ENCODE measurements at regions not wholly inside any gene's neighbourhood (a gene's known extent, or its start where the extent isn't known, plus 50 kb on each side); places are given as distances from the start of the nearest gene placed in this dataset.
"Not testable (repeated sequence)": the region's sequence is repeated elsewhere in the genome, so short reads cannot be mapped to it uniquely, and the experiment has no call there.

GRCh38 chr7:15081891-15082290 is 179.3 kb upstream of the DGKB start:
- Mint-ChIP-seq H3K4me3 (ENCODE audit: unreplicated experiment) (no peak overlapping the region), H3K9me3 (ENCODE audit: unreplicated experiment) (no peaks in the 10 kb centered on the region), H3K27ac (ENCODE audit: unreplicated experiment) (no peak overlapping the region), H3K27me3 (ENCODE audit: unreplicated experiment) (no peaks in the 10 kb centered on the region), H3K4me1 (ENCODE audit: low read depth, unreplicated experiment) (no peaks in the 10 kb centered on the region), H3K36me3 (ENCODE audit: unreplicated experiment) (no peaks in the 10 kb centered on the region)
- no peak for TF ChIP-seq CTCF (IDR thresholded peaks at IDR 0.05; ENCODE audit: partially characterized antibody, unreplicated experiment)
- DNase-seq, result no peak

- Mint-ChIP-seq H3K4me1 (ENCODE audit: low read depth, unreplicated experiment) (no peaks in the 10 kb centered on the region), H3K27ac (ENCODE audit: unreplicated experiment) (no peak overlapping the region), H3K9me3 (ENCODE audit: unreplicated experiment) (no peaks in the 10 kb centered on the region), H3K27me3 (ENCODE audit: unreplicated experiment) (no peaks in the 10 kb centered on the region), H3K4me3 (ENCODE audit: unreplicated experiment) (no peak overlapping the region), H3K36me3 (ENCODE audit: unreplicated experiment) (no peaks in the 10 kb centered on the region)
- TF ChIP-seq CTCF (IDR thresholded peaks at IDR 0.05; ENCODE audit: partially characterized antibody, unreplicated experiment), result no peak
- no peak for DNase-seq
Measured at GRCh38 chr7:15073301-15073700, 170.8 kb upstream of the DGKB start.

GRCh38 chr7:15068324-15068723 is 165.8 kb upstream of the DGKB start:
- peaks cover 13% of the 10 kb centered on the region for H3K36me3 Mint-ChIP-seq (ENCODE audit: unreplicated experiment)
- DNase-seq, result no peak
- H3K27ac Mint-ChIP-seq (ENCODE audit: unreplicated experiment), result no peak overlapping the region
- no peak overlapping the region for H3K4me3 Mint-ChIP-seq (ENCODE audit: unreplicated experiment)
- H3K9me3 Mint-ChIP-seq (ENCODE audit: unreplicated experiment), result no peaks in the 10 kb centered on the region
- TF ChIP-seq CTCF (IDR thresholded peaks at IDR 0.05; ENCODE audit: partially characterized antibody, unreplicated experiment), result no peak
- H3K4me1 Mint-ChIP-seq (ENCODE audit: low read depth, unreplicated experiment), result no peaks in the 10 kb centered on the region
- H3K27me3 Mint-ChIP-seq (ENCODE audit: unreplicated experiment), result peaks cover 2% of the 10 kb centered on the region

- H3K9me3 Mint-ChIP-seq (ENCODE audit: unreplicated experiment), result no peaks in the 10 kb centered on the region
- H3K27ac Mint-ChIP-seq (ENCODE audit: unreplicated experiment), result no peak overlapping the region
- no peak for TF ChIP-seq CTCF (IDR thresholded peaks at IDR 0.05; ENCODE audit: partially characterized antibody, unreplicated experiment)
- DNase-seq, result no peak
- no peak overlapping the region for H3K4me3 Mint-ChIP-seq (ENCODE audit: unreplicated experiment)
- no peaks in the 10 kb centered on the region for H3K36me3 Mint-ChIP-seq (ENCODE audit: unreplicated experiment)
- no peaks in the 10 kb centered on the region for H3K27me3 Mint-ChIP-seq (ENCODE audit: unreplicated experiment)
- no peaks in the 10 kb centered on the region for H3K4me1 Mint-ChIP-seq (ENCODE audit: low read depth, unreplicated experiment)
Measured at GRCh38 chr7:15057272-15057671, 154.7 kb upstream of the DGKB start.

GRCh38 chr7:15054304-15054703 is 151.8 kb upstream of the DGKB start:
- H3K27me3 Mint-ChIP-seq (ENCODE audit: unreplicated experiment); H3K27ac Mint-ChIP-seq (ENCODE audit: unreplicated experiment); H3K36me3 Mint-ChIP-seq (ENCODE audit: unreplicated experiment); H3K4me1 Mint-ChIP-seq (ENCODE audit: low read depth, unreplicated experiment); H3K4me3 Mint-ChIP-seq (ENCODE audit: unreplicated experiment); H3K9me3 Mint-ChIP-seq (ENCODE audit: unreplicated experiment); DNase-seq: not testable (repeated sequence)

- Mint-ChIP-seq H3K36me3 (ENCODE audit: unreplicated experiment) (no peaks in the 10 kb centered on the region), H3K9me3 (ENCODE audit: unreplicated experiment) (peaks cover 9% of the 10 kb centered on the region), H3K4me3 (ENCODE audit: unreplicated experiment) (no peak overlapping the region), H3K27me3 (ENCODE audit: unreplicated experiment) (peaks cover 12% of the 10 kb centered on the region), H3K27ac (ENCODE audit: unreplicated experiment) (no peak overlapping the region), H3K4me1 (ENCODE audit: low read depth, unreplicated experiment) (peaks cover 28% of the 10 kb centered on the region)
- no peak for TF ChIP-seq CTCF (IDR thresholded peaks at IDR 0.05; ENCODE audit: partially characterized antibody, unreplicated experiment)
- DNase-seq, result no peak
Measured at GRCh38 chr7:15049157-15049556, 146.6 kb upstream of the DGKB start.

Data from glutamatergic neuron (in vitro differentiated cells).